Umbilical cord (tissue), 1 donor: ENCODE measurements at regions not wholly inside any gene's neighbourhood (a gene's known extent, or its start where the extent isn't known, plus 50 kb on each side); places are given as distances from the start of the nearest gene placed in this dataset.
A peak's percentile ranks its signal among the peaks of the same experiment; 100 is the strongest.

Experiments
- DNase-seq: peaks from one replicate; pipeline ENCODE4 v3.0.0-alpha.2; 2015; ENCODE audit warnings: low spot score

DNA sequence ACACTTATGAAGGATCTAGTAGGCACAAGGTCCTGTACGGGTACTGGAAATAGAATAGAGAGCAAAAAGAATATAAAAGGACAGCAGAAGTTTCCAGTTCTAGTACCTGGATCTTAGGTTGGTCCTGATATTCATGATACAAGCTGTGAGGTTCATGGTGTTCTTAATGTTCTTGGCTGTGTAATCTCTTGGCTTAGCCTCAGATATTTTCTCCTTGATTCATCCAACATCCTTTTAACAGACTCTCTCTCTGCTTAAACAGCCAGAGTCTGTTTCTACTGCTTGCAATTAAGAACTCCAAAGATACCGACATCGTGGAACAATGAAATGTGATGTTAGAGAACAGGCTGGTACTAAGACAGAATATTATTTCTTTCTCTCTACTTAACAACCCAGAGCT, 49.9 kb downstream of the CNTN3 start:
- no peak for DNase-seq

DNA sequence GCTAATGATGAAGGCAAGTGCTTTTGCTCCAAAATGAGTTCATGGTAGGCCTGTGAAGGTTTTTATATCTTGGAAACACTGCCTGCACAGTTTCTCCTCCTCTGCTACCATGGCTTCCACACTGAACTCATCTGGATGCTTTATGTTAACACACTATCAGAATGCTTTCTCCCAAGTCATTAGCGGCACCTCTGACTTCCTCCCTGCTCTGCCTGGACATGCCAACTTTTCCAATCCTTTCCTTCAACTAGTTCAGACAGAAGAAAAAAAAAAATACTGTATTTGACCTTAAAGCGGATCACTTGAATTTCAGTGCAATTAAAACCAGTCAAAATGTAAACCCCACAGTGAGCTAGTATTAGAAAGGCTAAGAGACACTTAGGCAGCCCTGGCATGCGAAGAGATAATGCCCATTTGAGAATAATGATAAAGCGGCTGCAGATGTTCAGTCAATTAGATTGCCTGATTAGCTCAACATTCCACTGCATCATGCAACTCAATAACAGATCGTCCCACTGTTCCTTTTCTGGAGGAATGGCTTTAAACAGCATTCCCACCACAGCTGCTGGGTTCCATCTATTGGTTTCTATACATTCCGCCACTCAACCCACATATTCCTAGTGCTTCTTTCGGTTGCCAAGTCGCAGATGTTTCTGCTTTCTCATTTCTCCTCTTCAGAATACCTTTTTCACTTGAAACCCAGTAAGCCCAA, 51.7 kb downstream of the CNTN3 start:
- no peak for DNase-seq

DNA sequence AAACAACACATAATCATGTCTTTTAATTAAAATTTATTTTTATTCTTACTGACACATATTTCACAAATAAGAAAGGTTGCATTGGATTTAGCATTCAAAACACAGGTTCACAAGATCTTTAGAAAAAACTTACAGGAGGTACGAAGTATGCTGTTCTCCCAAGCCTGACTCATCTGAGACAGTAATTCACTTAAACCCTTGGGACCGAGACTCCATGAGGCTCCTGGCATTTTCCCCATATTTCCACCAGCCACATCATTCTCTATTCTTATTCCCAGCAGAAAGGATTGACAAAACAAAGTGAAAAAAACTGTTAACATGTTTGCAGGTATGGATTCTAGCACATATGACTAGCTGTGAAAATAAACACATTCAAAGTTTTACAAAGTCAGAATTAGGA, 52.6 kb downstream of the CNTN3 start:
- DNase-seq, result no peak

DNA sequence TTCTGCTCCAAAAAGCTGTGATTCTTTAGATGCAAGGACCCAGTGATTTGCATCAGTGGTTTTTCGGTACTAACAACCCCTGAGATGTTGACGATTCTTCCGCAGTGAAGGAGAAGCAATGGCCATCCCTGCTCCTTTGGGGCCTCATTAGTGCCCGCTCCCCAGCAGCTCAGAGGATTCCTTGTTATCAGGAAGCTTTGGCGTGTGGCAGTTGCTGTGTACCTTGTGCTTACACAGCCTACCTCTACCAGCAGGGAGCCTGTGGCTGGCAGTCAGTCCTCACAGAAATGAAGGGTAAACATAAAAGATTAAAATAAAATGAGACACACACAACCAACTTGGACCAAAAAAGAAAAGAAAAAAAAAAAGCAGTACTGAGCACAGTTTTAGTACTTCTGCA, 55.2 kb downstream of the CNTN3 start:
- DNase-seq, result no peak

DNA sequence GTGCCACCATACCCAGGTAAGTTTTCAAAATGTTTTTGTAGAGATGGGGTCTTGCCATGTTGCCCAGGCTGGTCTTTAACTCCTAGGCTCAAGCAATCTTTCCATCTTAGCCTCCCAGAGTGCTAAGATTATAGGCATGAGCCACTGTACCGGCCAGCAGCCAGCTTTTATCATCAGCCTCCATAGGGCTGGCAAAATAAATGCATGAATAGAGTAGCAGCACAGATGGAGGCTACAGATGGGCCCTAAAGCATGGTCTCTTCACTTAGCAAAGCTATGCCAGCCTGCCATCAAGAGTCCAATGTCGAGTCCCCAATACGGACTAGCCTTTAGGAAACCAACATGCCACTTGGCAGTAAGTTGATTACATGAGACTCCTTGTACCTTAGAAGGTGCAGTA, 63.8 kb downstream of the CNTN3 start:
- DNase-seq, result no peak

DNA sequence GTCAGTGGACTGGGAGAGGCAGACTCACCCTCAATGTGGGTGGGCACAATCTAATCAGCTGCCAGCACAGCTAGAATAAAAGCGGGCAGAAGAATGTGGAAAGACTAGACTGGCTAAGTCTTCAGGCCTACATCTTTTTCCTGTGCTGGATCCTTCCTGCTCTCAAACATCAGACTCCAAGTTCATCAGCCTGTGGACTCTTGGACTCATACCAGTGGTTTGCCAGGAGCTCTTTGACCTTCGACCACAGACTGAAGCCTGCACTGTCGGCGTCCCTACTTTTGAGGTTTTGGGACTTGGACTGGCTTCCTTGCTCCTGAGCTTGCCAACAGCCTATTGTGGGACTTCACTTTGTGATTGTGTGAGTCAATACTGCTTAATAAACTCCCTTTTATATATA, 68.0 kb downstream of the CNTN3 start:
- DNase-seq, result no peak

DNA sequence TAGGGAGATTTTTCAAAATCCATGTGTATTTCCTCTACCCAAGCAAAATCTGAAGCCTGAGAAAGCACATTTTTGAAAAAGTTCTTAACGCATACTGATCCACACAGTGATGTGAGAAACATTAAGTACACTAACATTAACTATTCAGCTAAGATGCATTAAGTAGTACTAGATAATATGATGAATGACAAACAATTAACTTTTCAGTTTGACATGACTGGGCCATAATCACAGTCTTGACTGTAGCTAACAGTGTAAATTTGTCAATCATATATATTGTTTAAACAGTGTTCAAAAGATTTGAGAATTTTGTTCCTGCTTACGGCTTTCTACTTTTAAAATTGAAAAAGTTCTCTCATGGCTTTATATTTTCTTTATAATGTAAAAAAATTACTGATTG, 72.0 kb downstream of the CNTN3 start:
- no peak for DNase-seq

DNA sequence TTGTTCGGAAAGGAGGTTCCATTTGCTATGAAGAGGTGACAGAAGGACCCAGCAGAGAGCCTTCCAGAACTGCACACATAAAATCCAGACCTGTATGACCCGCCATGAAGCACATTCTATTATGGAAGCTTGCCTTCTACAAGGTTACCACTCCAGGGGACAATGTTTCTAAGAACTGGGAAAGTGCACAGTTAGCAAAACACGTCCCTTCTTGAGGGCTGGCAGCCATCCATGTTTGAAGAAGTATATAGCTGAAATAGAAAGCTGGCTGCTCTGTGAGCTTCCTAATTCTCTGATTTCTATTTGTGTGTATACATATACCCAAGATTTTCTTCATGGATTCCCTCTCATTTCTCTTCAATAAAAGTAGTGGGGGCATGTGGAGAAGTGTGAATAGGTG, 74.6 kb downstream of the CNTN3 start:
- DNase-seq, result peak; percentile 10

DNA sequence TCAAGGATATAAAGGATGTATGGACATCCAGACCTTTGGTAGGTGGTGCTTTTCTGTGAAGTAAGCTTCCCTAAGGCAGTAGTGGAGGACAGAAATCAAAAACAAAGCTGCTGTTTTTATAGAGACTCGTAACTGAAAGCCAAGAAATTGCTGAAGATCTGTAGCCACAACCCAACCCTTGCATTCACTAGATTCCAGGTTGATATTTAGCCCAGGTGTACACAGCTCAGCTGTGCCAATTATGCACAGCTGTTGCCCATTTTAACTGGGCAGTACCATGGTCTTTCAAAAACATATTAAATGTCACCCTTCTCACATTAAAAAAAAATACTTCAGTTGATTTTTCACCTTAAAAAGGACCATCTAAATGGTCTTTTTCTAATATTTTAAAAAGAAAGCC, 75.8 kb downstream of the CNTN3 start:
- DNase-seq, result no peak

DNA sequence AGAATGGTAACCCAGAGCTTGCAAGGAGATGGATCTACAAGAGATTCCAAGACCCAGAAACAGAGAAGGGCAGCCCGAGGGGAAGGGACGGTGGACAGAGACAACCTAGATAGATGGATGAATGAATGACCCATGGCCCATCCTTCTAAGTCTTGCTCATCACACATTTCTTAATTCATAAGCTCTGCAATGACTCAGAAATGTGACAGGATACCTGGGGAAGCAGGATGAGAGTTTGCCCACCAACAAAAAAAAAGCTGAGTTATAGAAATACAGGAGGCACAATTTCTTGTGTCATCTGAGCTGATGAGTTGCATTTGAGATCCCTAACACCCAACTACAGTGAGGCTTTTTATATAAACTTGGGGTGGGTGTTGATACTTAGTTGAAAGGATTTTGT, 76.6 kb downstream of the CNTN3 start:
- DNase-seq, result no peak

DNA sequence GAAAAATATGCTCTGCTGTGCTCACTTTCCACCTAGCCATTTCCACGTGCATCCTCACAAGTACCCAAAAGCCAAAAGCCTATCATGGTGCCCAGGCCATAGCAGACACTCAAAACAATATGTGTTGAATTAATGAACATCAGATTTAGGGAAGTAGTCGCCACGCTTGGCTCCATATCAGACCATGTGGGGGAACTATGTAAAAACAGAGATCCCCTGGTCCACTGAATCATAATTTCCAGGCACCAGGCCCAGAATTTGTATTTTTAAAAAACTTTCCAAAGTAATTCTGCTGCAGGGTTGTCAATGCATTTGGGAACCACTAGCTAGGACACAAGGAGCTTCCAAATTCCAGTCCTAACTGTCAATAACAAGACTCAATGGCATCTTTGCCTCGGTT, 77.3 kb downstream of the CNTN3 start:
- no peak for DNase-seq

DNA sequence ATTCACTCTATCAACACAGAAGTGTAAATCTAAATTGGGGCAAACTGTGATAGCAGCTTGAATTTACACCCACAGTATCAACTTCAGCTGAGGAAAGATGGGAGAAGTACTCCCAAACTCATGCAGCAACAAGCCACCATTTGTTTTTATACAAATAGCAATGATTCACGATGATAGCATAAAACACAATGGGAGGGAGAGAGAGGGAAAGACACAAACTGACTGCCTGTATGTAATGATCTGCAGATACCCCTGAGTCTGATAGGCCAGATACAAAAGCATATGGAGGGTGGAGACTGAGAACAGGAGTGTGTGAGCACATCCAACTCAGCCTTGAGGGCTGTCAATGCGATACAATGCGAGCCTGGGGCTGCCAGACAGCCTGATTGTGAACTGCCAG, 79.2 kb downstream of the CNTN3 start:
- no peak for DNase-seq

DNA sequence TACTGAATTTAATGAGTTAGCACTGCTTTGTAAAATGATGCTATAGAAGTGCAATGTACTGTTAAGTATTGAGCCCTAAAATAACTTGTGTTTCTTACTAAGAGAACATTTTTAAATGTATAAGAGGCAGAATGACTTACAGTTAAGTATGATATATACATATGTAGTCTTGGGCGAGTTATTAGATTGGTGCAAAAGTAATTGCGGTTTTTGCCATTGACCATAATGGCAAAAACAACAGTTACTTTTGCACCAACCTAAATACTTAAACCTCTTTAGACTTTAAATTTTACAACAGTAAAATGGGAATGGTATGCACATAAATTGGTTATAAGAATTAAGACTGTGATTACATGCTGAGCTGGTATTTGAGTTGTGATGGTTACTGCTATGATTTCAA, 79.8 kb downstream of the CNTN3 start:
- DNase-seq, result no peak

DNA sequence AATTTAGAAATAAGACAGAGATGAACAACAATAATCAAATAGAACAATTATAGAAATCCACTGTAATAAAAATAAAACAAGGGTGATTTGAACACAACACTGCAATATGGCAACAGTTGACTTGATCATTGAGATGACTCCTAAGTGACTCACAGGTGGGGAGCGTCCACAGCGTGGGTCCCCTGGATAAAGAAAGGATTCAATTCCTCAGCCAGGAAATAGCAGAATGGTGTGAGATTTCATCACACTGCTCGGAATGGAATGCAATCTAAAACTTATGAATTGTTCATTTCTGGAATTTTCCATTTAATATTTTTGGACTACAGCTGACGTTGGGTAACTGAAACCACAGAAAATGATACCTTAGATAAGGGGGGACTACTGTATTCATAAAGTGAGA, 82.0 kb downstream of the CNTN3 start:
- no peak for DNase-seq

DNA sequence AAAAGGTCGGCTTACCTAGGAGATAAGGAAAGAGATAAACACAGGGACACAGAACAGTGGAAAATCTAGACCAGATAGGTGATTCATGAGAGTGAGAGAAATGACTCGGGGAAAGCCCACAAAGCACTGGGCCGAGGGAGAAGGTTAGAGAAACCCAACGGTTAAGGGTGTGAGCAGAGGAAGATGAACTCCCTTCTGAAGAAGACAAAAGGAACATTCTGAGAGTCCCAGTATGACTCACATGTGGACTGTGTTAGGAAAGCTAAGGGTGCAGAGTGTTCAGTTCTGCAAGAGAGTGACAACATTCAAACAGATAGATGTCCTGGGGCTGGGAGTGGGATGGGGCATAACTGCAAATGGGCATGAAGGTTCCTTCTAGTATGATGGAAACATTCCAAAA, 83.0 kb downstream of the CNTN3 start:
- no peak for DNase-seq

DNA sequence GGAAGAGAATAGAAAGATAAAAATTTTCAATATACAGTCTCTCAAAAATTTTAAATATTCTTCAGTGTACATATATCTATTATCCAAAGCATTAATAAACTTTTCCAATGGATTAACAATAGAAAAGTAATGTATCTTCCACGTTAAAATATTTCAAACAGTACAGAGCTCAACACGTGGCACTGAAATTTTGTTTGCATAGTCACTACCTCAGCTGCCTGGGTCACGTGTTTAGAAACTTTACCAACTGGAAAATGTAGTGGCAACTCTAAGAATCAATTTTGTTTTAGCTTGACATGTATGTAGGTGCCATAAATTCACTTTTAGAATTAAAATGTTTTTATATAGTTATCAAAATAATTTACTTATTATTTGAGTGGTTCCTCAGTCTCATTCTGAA, 85.3 kb downstream of the CNTN3 start:
- DNase-seq, result no peak

DNA sequence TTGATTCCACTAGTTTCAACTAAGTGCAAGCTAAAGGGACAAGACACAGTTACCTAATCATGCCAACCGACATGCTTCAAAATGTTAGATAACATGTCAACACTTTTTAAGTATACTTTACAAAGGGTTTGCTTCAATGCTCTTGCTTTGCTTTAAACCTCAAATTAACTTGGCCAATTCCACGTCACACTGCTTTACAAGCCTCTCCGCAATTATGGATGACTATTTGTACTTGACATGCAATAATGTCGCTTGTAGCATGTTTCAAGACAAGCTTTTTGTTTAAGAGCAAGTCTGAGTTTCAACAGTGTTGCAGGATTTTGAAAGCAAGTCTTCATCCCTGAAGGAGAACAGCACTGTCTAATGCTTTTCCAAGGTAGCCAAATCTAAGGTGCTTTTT, 86.9 kb downstream of the CNTN3 start:
- DNase-seq, result no peak

DNA sequence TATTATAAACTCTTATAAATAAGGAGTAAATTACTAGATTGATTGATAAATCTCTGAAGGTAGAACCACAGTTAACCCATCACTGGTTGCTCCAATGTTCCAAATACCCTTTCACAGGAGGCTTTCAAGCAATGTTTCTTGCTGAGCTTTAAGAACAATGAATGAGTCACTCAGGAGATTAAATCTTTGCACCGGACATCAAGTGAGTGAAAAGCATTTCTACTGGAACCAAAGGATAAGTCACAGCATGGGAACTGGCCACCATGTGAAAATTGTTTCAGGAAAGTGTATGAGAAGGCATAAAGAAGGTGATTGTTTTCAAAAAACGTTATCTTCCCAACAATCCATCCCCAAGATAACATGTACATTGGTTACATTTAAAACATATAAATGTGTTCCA, 90.6 kb downstream of the CNTN3 start:
- peak; percentile 5 for DNase-seq

DNA sequence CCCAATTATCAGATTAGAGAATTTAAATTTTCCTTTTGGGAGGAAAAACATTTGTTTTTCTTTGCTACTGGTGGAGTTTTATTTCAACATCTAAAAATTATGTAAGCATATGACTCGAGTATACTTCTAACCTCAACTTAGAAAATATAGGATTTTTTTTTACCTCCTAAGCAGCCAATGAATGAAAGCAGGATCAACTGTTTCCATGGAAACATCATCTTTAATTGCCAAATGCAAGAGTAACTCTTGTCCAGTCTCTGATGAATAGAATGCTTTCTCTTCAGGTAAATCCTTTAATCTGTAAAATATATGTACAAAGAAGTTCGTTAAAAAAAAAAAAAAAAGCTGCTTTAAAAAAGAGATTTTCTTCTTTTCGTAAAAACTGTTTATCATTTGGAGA, 93.6 kb downstream of the CNTN3 start:
- DNase-seq, result no peak

DNA sequence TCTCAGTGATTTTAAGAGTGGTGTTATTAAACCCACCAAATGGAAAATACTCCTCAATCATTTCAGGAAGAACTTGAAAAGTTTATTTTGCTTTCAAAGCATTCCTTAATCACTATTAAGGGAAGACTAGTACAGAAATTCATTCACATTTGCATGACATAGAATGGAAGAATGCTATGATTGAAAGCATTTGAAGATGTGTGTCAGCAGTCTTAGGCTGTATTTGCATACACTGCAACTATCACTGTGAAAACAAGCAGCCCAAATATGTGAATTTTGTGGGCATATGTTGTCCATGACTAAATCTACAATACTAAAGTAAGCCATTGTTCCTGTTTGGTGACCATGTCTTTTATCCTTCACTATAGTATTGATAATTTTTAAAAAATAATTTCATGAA, 95.8 kb downstream of the CNTN3 start:
- DNase-seq, result no peak

DNA sequence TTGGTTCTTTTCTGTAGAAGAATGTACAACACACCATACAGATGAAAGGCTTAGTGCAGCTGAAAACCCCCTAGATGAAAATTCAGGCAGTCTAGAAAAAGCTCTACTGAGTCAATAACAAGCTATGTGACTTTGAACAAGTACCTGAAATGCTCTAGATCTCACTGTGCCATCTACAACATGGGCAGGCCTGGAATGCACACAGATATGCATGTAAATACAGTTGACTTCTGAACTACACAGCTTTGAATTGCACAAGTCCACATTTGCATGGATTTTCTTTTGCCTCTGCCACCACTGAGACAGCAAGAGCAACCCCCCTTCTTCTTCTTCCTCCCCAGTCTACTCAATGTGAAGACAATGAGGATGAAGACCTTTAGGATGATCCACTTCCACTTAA, 98.4 kb downstream of the CNTN3 start:
- DNase-seq, result no peak

DNA sequence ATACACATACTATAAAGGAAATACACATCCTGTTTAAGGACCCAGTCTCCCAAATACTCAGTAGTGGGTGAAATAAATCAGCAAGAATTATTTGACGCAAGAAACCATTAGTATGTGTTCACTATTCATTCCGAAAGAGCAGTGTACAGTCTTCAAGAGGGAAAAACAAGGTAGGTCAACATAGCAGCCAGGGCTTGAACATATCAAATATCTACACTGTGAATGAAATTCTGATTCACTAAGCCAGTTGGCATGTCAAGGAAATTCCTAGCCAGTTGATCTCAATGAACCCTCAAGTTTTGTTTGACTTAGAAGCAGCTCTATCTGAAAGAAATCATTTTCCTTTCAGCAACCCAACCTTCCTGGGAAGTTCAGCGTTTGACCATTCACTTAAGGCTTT, 99.0 kb downstream of the CNTN3 start:
- no peak for DNase-seq

DNA sequence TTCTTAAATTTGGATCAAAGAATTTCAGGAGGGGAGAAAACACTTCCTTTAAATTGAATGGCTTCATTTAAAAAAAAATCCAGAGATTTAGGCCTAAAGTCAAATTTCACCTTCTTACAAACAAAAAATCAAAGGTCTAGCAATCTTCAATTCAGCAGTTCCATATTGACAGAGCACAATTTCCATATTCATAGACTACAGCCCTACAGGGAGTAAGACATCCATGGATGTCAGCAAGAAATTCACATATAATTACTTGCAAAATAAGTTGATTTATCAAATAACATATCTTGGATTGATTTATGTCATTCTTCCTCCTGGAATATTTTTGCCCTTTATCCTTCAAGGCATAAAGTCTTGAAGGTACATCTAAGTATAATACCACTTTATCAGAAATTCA, 103.4 kb downstream of the CNTN3 start:
- DNase-seq, result no peak

DNA sequence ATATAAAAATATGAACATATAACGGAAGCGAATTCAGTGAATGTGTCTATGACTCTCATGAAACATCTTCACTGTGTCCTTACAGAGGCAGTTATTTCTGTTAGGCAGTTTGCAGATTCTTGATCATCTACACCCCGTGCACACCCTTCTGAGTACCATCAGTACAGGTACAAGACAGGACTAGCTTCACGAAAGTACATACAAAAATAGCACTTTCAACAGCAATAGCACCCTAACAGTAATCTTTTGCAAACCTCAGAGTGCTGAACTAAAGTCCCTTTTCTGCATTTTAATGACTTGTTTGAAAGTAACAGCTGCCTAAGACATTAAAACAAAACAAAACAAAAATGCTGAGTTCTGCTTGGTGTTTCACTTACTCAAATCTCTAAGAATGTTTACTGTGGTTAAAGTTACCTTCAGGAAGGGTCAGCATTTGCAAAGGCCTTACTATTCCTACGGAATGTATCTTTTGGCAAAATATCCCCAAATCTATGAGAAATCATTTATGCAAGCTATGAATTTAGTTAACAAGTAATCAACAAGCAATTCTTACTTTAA, 104.1 kb downstream of the CNTN3 start:
- DNase-seq, result no peak
